ENCODE measurements at regions not wholly inside any gene's neighbourhood (a gene's known extent, or its start where the extent isn't known, plus 50 kb on each side); places are given as distances from the start of the nearest gene placed in this dataset.

GRCh38 chr21:28332796-28333195 lies 659.9 kb downstream of the LTN1 start:
- Histone ChIP-seq H3K9me3 (no peaks in the 10 kb centered on the region), H3K4me1 (peaks cover 7% of the 10 kb centered on the region), H3K27ac (no peak overlapping the region), H3K36me3 (no peaks in the 10 kb centered on the region), H3K4me3 (no peak overlapping the region), H3K27me3 (no peaks in the 10 kb centered on the region)
- TF ChIP-seq POLR2AphosphoS5 (IDR thresholded peaks at IDR 0.05) (no peak), CTCF (IDR thresholded peaks at IDR 0.05) (no peak), POLR2A (IDR thresholded peaks at IDR 0.05) (no peak), EP300 (IDR thresholded peaks at IDR 0.05) (no peak)
- DNase-seq (ENCODE audit: low spot score in 2 of 2) = no peak
- 53% methylated on average over 1 of the region's 1 CpG for WGBS

GRCh38 chr21:28325618-28326017 lies 667.1 kb downstream of the LTN1 start:
- Histone ChIP-seq H3K27me3 (no peaks in the 10 kb centered on the region), H3K4me3 (no peak overlapping the region), H3K4me1 (no peaks in the 10 kb centered on the region), H3K36me3 (no peaks in the 10 kb centered on the region), H3K27ac (no peak overlapping the region), H3K9me3 (no peaks in the 10 kb centered on the region)
- DNase-seq (ENCODE audit: low spot score in 2 of 2) = no peak
- TF ChIP-seq EP300 (IDR thresholded peaks at IDR 0.05) (no peak), POLR2A (IDR thresholded peaks at IDR 0.05) (no peak), CTCF (IDR thresholded peaks at IDR 0.05) (no peak), POLR2AphosphoS5 (IDR thresholded peaks at IDR 0.05) (no peak)
- WGBS = 100% methylated on average over 1 of the region's 1 CpG

- WGBS = 89% methylated on average over 2 of the region's 2 CpGs
- Histone ChIP-seq H3K9me3 (no peaks in the 10 kb centered on the region), H3K27me3 (no peaks in the 10 kb centered on the region), H3K4me1 (no peaks in the 10 kb centered on the region), H3K27ac (no peak overlapping the region), H3K36me3 (no peaks in the 10 kb centered on the region), H3K4me3 (no peak overlapping the region)
- TF ChIP-seq CTCF (IDR thresholded peaks at IDR 0.05) (no peak), POLR2A (IDR thresholded peaks at IDR 0.05) (no peak)
- no peak for DNase-seq (ENCODE audit: low spot score in 2 of 2)
Observed at GRCh38 chr21:28324690-28325089, 668.0 kb downstream of the LTN1 start.

GRCh38 chr21:28317177-28317950 lies 675.3 kb downstream of the LTN1 start:
- 75% methylated on average over 3 of the region's 3 CpGs for WGBS
- TF ChIP-seq CTCF (IDR thresholded peaks at IDR 0.05) = no peak
- no peak for TF ChIP-seq EP300 (IDR thresholded peaks at IDR 0.05)
- no peak for TF ChIP-seq POLR2A (IDR thresholded peaks at IDR 0.05)
- TF ChIP-seq POLR2AphosphoS5 (IDR thresholded peaks at IDR 0.05) = no peak

GRCh38 chr21:28311411-28312190 lies 681.1 kb downstream of the LTN1 start:
- Histone ChIP-seq H3K4me1 (peaks cover 7% of the 10 kb centered on the region), H3K9me3 (no peaks in the 10 kb centered on the region), H3K36me3 (no peaks in the 10 kb centered on the region), H3K4me3 (no peak overlapping the region), H3K27ac (no peak overlapping the region), H3K27me3 (no peaks in the 10 kb centered on the region)
- WGBS = 95% methylated on average over 2 of the region's 2 CpGs
- no peak for DNase-seq (ENCODE audit: low spot score in 2 of 2)
- TF ChIP-seq CTCF (IDR thresholded peaks at IDR 0.05) (no peak), POLR2AphosphoS5 (IDR thresholded peaks at IDR 0.05) (no peak), POLR2A (IDR thresholded peaks at IDR 0.05) (no peak), EP300 (IDR thresholded peaks at IDR 0.05) (no peak)

More at GRCh38 chr21:28317177-28317950, 675.3 kb downstream of the LTN1 start:
- DNase-seq (ENCODE audit: low spot score in 2 of 2) = no peak
- Histone ChIP-seq H3K4me3 (no peak overlapping the region), H3K36me3 (no peaks in the 10 kb centered on the region), H3K4me1 (no peaks in the 10 kb centered on the region), H3K27ac (no peak overlapping the region), H3K27me3 (no peaks in the 10 kb centered on the region), H3K9me3 (no peaks in the 10 kb centered on the region)

All from suprapubic skin (tissue), 4 donors.